HepG2 (cell line): ENCODE measurements at regions not wholly inside any gene's neighbourhood (a gene's known extent, or its start where the extent isn't known, plus 50 kb on each side); places are given as distances from the start of the nearest gene placed in this dataset.

Experiments
- ATAC-seq: fragments of 200-7000 bp; cut with Tn5 transposase; 3 replicates; pipeline ENCODE4 v1.9.1; 2020; ENCODE audit warnings: mild to moderate bottlenecking, moderate library complexity
- BruUV-seq: library from RNA; stranded (reverse); fragments of 400-500 nt; replicated peaks from 2 replicates; lab custom pipeline; 2021; lab: Mats Ljungman, UMichigan
- CTCF ChIA-PET: fragments of 300-600 bp; formaldehyde crosslinking; extraction: SDS; loops from one replicate; lab custom pipeline; 2021; ENCODE audit warnings: low total read pairs, inconsistent platforms, low intra/inter-chr PET ratio; lab: Yijun Ruan, JAX
- POLR2A ChIA-PET: fragments of 350-600 bp; sonication (Branson Sonifier 250); formaldehyde crosslinking; loops from one replicate; lab custom pipeline; 2020; ENCODE audit warnings: antibody characterized with exemption, inconsistent platforms; lab: Yijun Ruan, JAX
- DNase-seq: peaks from one replicate; pipeline ENCODE4 v3.0.0-alpha.2; 2015; ENCODE audit warnings: low spot score
- FAIRE-seq: peaks from 3 replicates; lab custom pipeline; 2011; peaks lifted over from hg19 to GRCh38; lab: Jason Lieb, UNC
- H2AFZ ChIP-seq: one replicate; pipeline ENCODE4 v1.6.1; 2011; ENCODE audit warnings: low read length, inconsistent platforms
- H3K27ac ChIP-seq: fragments of 300-600 bp; 3 replicates; pipeline ENCODE4 v1.8.0; 2011; ENCODE audit warnings: mixed run types, mild to moderate bottlenecking, mixed read lengths, low read length, inconsistent platforms; ENCODE audit not compliant: insufficient read depth; ENCODE audit errors: extremely low read length
- H3K27me3 ChIP-seq, 2 experiments: fragments of 200-600 bp in 1 of 2; 2 replicates in 1 of 2; 3 replicates in 1 of 2; pipeline versions ENCODE4 v1.6.0 to v1.8.0; 2011; ENCODE audit warnings: low read length in 2 of 2, mild to moderate bottlenecking in 2 of 2, moderate library complexity in 2 of 2, inconsistent platforms in 1 of 2; ENCODE audit not compliant: insufficient read depth in 2 of 2, control insufficient read depth in 1 of 2
- H3K36me3 ChIP-seq, 2 experiments: fragments of 200-600 bp in 1 of 2; replicated peaks in 1 of 2; 2 replicates in 1 of 2; 3 replicates in 1 of 2; pipeline versions ENCODE4 v1.5.1 to v1.8.0; 2011; ENCODE audit warnings: low read length in 2 of 2, inconsistent platforms in 1 of 2; ENCODE audit not compliant: insufficient read depth in 2 of 2, control insufficient read depth in 1 of 2
- H3K4me1 ChIP-seq: 2 replicates; pipeline ENCODE4 v1.5.1; 2012; ENCODE audit warnings: low read length, inconsistent platforms; ENCODE audit not compliant: insufficient read depth
- H3K4me2 ChIP-seq: 2 replicates; pipeline ENCODE4 v1.6.0; 2011; ENCODE audit warnings: low read depth, low read length, inconsistent platforms
- H3K4me3 ChIP-seq, 3 experiments: fragments of 200-600 bp in 1 of 3; sonication (generic), shearing (Covaris generic) in 1 of 3; replicated peaks in 1 of 3; 2 replicates each; pipeline ENCODE4 v1.5.1; 2011 to 2016; ENCODE audit warnings: low read length in 3 of 3, inconsistent platforms in 2 of 3, low read depth in 2 of 3, mild to moderate bottlenecking in 2 of 3, control low read depth in 1 of 3, mixed read lengths in 1 of 3; ENCODE audit not compliant: insufficient read depth in 1 of 3
- H3K79me2 ChIP-seq: one replicate; pipeline ENCODE4 v1.6.1; 2011; ENCODE audit warnings: low read length, inconsistent platforms; ENCODE audit not compliant: insufficient read depth
- H3K9ac ChIP-seq: 2 replicates; pipeline ENCODE4 v1.6.0; 2011; ENCODE audit warnings: mild to moderate bottlenecking, low read depth, low read length, inconsistent platforms; ENCODE audit not compliant: insufficient read depth
- H3K9me3 ChIP-seq: 2 replicates; pipeline ENCODE4 v1.5.1; 2012; ENCODE audit warnings: mild to moderate bottlenecking, low read length
- H4K20me1 ChIP-seq: 2 replicates; pipeline ENCODE4 v1.6.0; 2011; ENCODE audit warnings: inconsistent platforms, mild to moderate bottlenecking, low read length, moderate library complexity; ENCODE audit not compliant: insufficient read depth
- KAT7 ChIP-seq: IDR thresholded peaks from 2 replicates; pipeline ENCODE4 v1.6.1; 2018; ENCODE audit warnings: borderline replicate concordance, missing compliant biosample characterization
- KDM1A ChIP-seq: IDR thresholded peaks from 2 replicates; pipeline ENCODE4 v1.6.1; 2016; ENCODE audit warnings: missing compliant biosample characterization
- KDM5A ChIP-seq: fragments of 200-600 bp; sonication (generic); IDR thresholded peaks from 2 replicates; pipeline ENCODE4 v1.7.0; 2018; ENCODE audit warnings: antibody characterized with exemption, mild to moderate bottlenecking, low read length, borderline replicate concordance
- NR2F2 ChIP-seq: IDR thresholded peaks from 2 replicates; pipeline ENCODE4 v1.6.1; 2012; ENCODE audit warnings: low read depth, inconsistent platforms, borderline replicate concordance
- SP5 ChIP-seq: IDR thresholded peaks from 2 replicates; pipeline ENCODE4 v1.6.1; 2016; ENCODE audit warnings: low read depth, borderline replicate concordance
- ZFP37 ChIP-seq: sonication (generic); formaldehyde crosslinking; IDR thresholded peaks from 2 replicates; pipeline ENCODE4 v1.4.0; 2020; ENCODE audit warnings: missing genetic modification reagents, borderline replicate concordance
- ZNF235 ChIP-seq: sonication (generic); formaldehyde crosslinking; IDR thresholded peaks from 2 replicates; pipeline ENCODE4 v1.8.1; 2023; ENCODE audit warnings: mild to moderate bottlenecking, missing genetic modification reagents, borderline replicate concordance
- ZNF317 ChIP-seq: sonication (generic); formaldehyde crosslinking; IDR thresholded peaks from 2 replicates; pipeline ENCODE4 v1.5.0; 2020; ENCODE audit warnings: mild to moderate bottlenecking, missing genetic modification reagents
- ZNF33B ChIP-seq: sonication (generic); formaldehyde crosslinking; IDR thresholded peaks from 2 replicates; pipeline ENCODE4 v1.5.1; 2020; ENCODE audit warnings: mild to moderate bottlenecking, missing genetic modification reagents
- ZNF547 ChIP-seq: sonication (generic); formaldehyde crosslinking; IDR thresholded peaks from 2 replicates; pipeline ENCODE4 v1.5.1; 2020; ENCODE audit warnings: mild to moderate bottlenecking, missing genetic modification reagents
- ZNF724P ChIP-seq: sonication (generic); formaldehyde crosslinking; IDR thresholded peaks from 2 replicates; pipeline ENCODE4 v1.8.0; 2022; ENCODE audit warnings: missing genetic modification reagents, borderline replicate concordance
- ZNF839 ChIP-seq: sonication (generic); formaldehyde crosslinking; IDR thresholded peaks from 2 replicates; pipeline ENCODE4 v1.4.0; 2020; ENCODE audit warnings: missing genetic modification reagents, mild to moderate bottlenecking, borderline replicate concordance
- ZUFSP ChIP-seq: sonication (generic); formaldehyde crosslinking; IDR thresholded peaks from 2 replicates; pipeline ENCODE4 v1.9.0; 2021; ENCODE audit warnings: missing genetic modification reagents, mild to moderate bottlenecking, borderline replicate concordance
- WGBS: methylation state at CpG from one replicate; pipeline ENCODE4 v1.1.6; 2017; ENCODE audit warnings: low lambda C conversion rate; 5-methylcytosine and 5-hydroxymethylcytosine counted together
- in situ Hi-C: cut with HindIII; loops from 2 replicates; pipeline ENCODE4 v1.10.0; 2017; ENCODE audit warnings: low pct_unique_long_range_greater_than_20kb; ENCODE audit not compliant: extremely low pct_ligation_motif_present
- intact Hi-C: fragments of 100-400 bp; cut with micrococcal nuclease; formaldehyde crosslinking; loops from one replicate; pipeline ENCODE4 v1.10.0; 2022; ENCODE audit not compliant: unreplicated experiment

- intact Hi-C loops = no loop called here
- Histone ChIP-seq H3K4me3 (no peak overlapping the region), H4K20me1 (no peaks in the 10 kb centered on the region), H3K9me3 (peaks cover 7% of the 10 kb centered on the region; the same call in 1 of the 2 replicates), H2AFZ (no peak overlapping the region), H3K9ac (no peak overlapping the region), H3K79me2 (no peaks in the 10 kb centered on the region), H3K36me3 (peaks cover 0 to 18% of the 10 kb centered on the region in 2 experiments; a peak in 1 of 5 replicates), H3K27me3 (no peaks in the 10 kb centered on the region), H3K4me1 (peaks cover 9% of the 10 kb centered on the region), H3K27ac (no peak overlapping the region), H3K4me2 (no peak overlapping the region)
- WGBS = 97% methylated on average over 9 of the region's 11 CpGs
- CTCF ChIA-PET = no interaction called here
- no peak for ATAC-seq
- no TSS peak for BruUV-seq
- no peak for FAIRE-seq
- POLR2A ChIA-PET = no interaction called here
- TF ChIP-seq NR2F2 (no peak), ZNF33B (no peak), ZFP37 (no peak), ZNF839 (CRISPR knock-in tag) (no peak), SP5 (CRISPR knock-in tag) (no peak), ZNF317 (CRISPR knock-in tag) (no peak), KDM5A (no peak), KAT7 (CRISPR knock-in tag) (no peak), ZNF235 (CRISPR knock-in tag) (no peak), ZNF547 (CRISPR knock-in tag) (no peak), ZNF724P (CRISPR knock-in tag) (no peak), ZUFSP (CRISPR knock-in tag) (no peak), KDM1A (CRISPR knock-in tag) (no peak)
- in situ Hi-C loops = no loop called here
- no peak for DNase-seq
These were observed 79.8 kb upstream of the IQSEC1 start for GRCh38 chr3:13152826-13153710.
